ENCODE measurements at regions not wholly inside any gene's neighbourhood (a gene's known extent, or its start where the extent isn't known, plus 50 kb on each side); places are given as distances from the start of the nearest gene placed in this dataset.

GRCh38 chr18:39019989-39020388 is 1454.4 kb upstream of the CELF4 start:
- no peak overlapping the region for H3K9ac ChIP-seq (ENCODE audit: extremely low read depth, low read length, poor library complexity, severe bottlenecking)
- no peaks in the 10 kb centered on the region for H3K36me3 Mint-ChIP-seq (ENCODE audit: low read depth)
- 39 to 78% methylated on average over 2 to 3 of the region's 3 CpGs for whole genome bisulfite sequencing, 2 experiments (ENCODE audit: insufficient coverage in 1 of 2, insufficient read length in 1 of 2)
- no peak overlapping the region for H3K27ac Mint-ChIP-seq
- H3K27ac ChIP-seq (ENCODE audit: low read depth, low read length): no peak overlapping the region
- H3K36me3 ChIP-seq (ENCODE audit: control insufficient read depth, insufficient read depth, low read length): no peaks in the 10 kb centered on the region
- no peak overlapping the region for H3K4me3 ChIP-seq (ENCODE audit: low read length)
- H3K4me1 Mint-ChIP-seq: peaks cover 2% of the 10 kb centered on the region
- H3K4me1 ChIP-seq (ENCODE audit: control insufficient read depth, insufficient read depth, low read length): no peaks in the 10 kb centered on the region
- DNase-seq: no peak
- H3K27me3 Mint-ChIP-seq (ENCODE audit: insufficient read depth): no peaks in the 10 kb centered on the region
- H3K9me3 ChIP-seq (ENCODE audit: control insufficient read depth, low read length): peaks cover 21% of the 10 kb centered on the region
- TF ChIP-seq CTCF (conservative IDR thresholded peaks at IDR 0.05): no peak
- H3K27me3 ChIP-seq (ENCODE audit: control insufficient read depth, insufficient read depth, low read length, poor library complexity, severe bottlenecking): no peaks in the 10 kb centered on the region
- no peak overlapping the region for H3K4me3 Mint-ChIP-seq
- peaks cover 2% of the 10 kb centered on the region for H3K9me3 Mint-ChIP-seq

GRCh38 chr18:39007031-39007902 is 1441.7 kb upstream of the CELF4 start:
- H3K27ac Mint-ChIP-seq: no peak overlapping the region
- Histone ChIP-seq H3K9ac (ENCODE audit: extremely low read depth, low read length, poor library complexity, severe bottlenecking) (no peak overlapping the region), H3K4me3 (ENCODE audit: low read length) (no peak overlapping the region), H3K9me3 (ENCODE audit: control insufficient read depth, low read length) (no peaks in the 10 kb centered on the region), H3K36me3 (ENCODE audit: control insufficient read depth, insufficient read depth, low read length) (no peaks in the 10 kb centered on the region), H3K27me3 (ENCODE audit: control insufficient read depth, insufficient read depth, low read length, poor library complexity, severe bottlenecking) (no peaks in the 10 kb centered on the region), H3K4me1 (ENCODE audit: control insufficient read depth, insufficient read depth, low read length) (no peaks in the 10 kb centered on the region), H3K27ac (ENCODE audit: low read depth, low read length) (no peak overlapping the region)
- WGBS, 2 experiments (ENCODE audit: insufficient coverage in 1 of 2, insufficient read length in 1 of 2): 99 to 100% methylated on average over 2 to 5 of the region's 5 CpGs
- no peaks in the 10 kb centered on the region for H3K27me3 Mint-ChIP-seq (ENCODE audit: insufficient read depth)
- H3K36me3 Mint-ChIP-seq (ENCODE audit: low read depth): no peaks in the 10 kb centered on the region
- H3K4me3 Mint-ChIP-seq: no peak overlapping the region
- no peaks in the 10 kb centered on the region for H3K4me1 Mint-ChIP-seq
- no peak for DNase-seq
- H3K9me3 Mint-ChIP-seq: peaks cover 7% of the 10 kb centered on the region
- no peak for TF ChIP-seq CTCF (conservative IDR thresholded peaks at IDR 0.05)

GRCh38 chr18:38996056-38996455 is 1430.5 kb upstream of the CELF4 start:
- H3K9me3 Mint-ChIP-seq: no peaks in the 10 kb centered on the region
- no peak overlapping the region for H3K27ac ChIP-seq (ENCODE audit: low read depth, low read length)
- H3K4me3 Mint-ChIP-seq: no peak overlapping the region

More at GRCh38 chr18:38996056-38996455, 1430.5 kb upstream of the CELF4 start:
- no peak for DNase-seq
- no peaks in the 10 kb centered on the region for H3K4me1 ChIP-seq (ENCODE audit: control insufficient read depth, insufficient read depth, low read length)
- H3K36me3 ChIP-seq (ENCODE audit: control insufficient read depth, insufficient read depth, low read length): no peaks in the 10 kb centered on the region
- TF ChIP-seq CTCF (conservative IDR thresholded peaks at IDR 0.05): no peak
- no peaks in the 10 kb centered on the region for H3K27me3 ChIP-seq (ENCODE audit: control insufficient read depth, insufficient read depth, low read length, poor library complexity, severe bottlenecking)
- Mint-ChIP-seq H3K4me1 (no peaks in the 10 kb centered on the region), H3K36me3 (ENCODE audit: low read depth) (no peaks in the 10 kb centered on the region), H3K27me3 (ENCODE audit: insufficient read depth) (peaks cover 2% of the 10 kb centered on the region), H3K27ac (no peak overlapping the region)
- H3K9me3 ChIP-seq (ENCODE audit: control insufficient read depth, low read length): peaks cover 3% of the 10 kb centered on the region
- no peak overlapping the region for H3K9ac ChIP-seq (ENCODE audit: extremely low read depth, low read length, poor library complexity, severe bottlenecking)
- no peak overlapping the region for H3K4me3 ChIP-seq (ENCODE audit: low read length)
- WGBS, 2 experiments (ENCODE audit: insufficient coverage in 1 of 2, insufficient read length in 1 of 2): 92% methylated on average over 3 of the region's 3 CpGs; no CpG with 5 or more reads in 1 of the 2 experiments

Measured in endodermal cell (in vitro differentiated cells).